ENCODE measurements at regions not wholly inside any gene's neighbourhood (a gene's known extent, or its start where the extent isn't known, plus 50 kb on each side); places are given as distances from the start of the nearest gene placed in this dataset.

DNA sequence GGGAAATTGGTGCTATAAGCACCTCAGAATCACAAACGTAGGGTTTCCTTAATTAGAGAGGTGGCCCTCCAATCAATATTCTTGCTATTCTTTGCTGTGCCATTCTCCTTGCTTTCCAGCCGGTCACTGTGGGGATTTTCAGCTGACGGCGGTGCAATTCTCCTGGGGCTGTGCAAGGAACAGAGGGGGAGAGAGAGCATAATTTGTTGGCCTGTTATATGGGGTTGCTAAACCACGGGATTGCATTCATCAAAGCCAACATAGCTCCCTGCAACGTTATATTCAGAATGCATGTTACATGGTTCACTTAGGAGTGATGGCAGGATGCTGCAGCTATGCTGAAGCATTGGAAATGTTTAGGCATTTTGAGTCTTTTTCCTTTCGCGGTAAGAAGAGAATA is 441.3 kb upstream of the CLINT1 start:
- 32% methylated on average over 8 of the region's 8 CpGs for WGBS (ENCODE audit: low lambda C conversion rate)
- ATAC-seq (no peak), FAIRE-seq (no peak), DNase-seq (ENCODE audit: low spot score) (no peak)
- Histone ChIP-seq H3K4me1 (ENCODE audit: insufficient read depth, low read length) (no peaks in the 10 kb centered on the region), H2AFZ (ENCODE audit: low read length) (no peak overlapping the region), H3K36me3 (replicated peaks in 1 of 2; ENCODE audit: control insufficient read depth in 1 of 2, insufficient read depth in 2 of 2, low read length in 2 of 2) (no peaks in the 10 kb centered on the region), H3K4me2 (ENCODE audit: low read depth, low read length) (no peak overlapping the region), H4K20me1 (ENCODE audit: insufficient read depth, low read length) (no peaks in the 10 kb centered on the region), H3K4me3 (replicated peaks in 1 of 3; ENCODE audit: insufficient read depth in 1 of 3, low read depth in 2 of 3, low read length in 3 of 3) (no peak overlapping the region), H3K79me2 (ENCODE audit: insufficient read depth, low read length) (no peaks in the 10 kb centered on the region), H3K9ac (ENCODE audit: insufficient read depth, low read depth, low read length) (no peak overlapping the region), H3K27ac (ENCODE audit: extremely low read length, insufficient read depth, low read length) (no peak overlapping the region), H3K9me3 (ENCODE audit: low read length) (peaks cover 12% of the 10 kb centered on the region), H3K27me3 (ENCODE audit: control insufficient read depth in 1 of 2, insufficient read depth in 2 of 2, low read length in 2 of 2) (no peaks in the 10 kb centered on the region)
- POLR2A ChIA-PET = no interaction called here
- TF ChIP-seq CENPT (CRISPR knock-in tag; IDR thresholded peaks at IDR 0.05; ENCODE audit: low read depth) = no peak
- TF ChIP-seq, protein P1, sequence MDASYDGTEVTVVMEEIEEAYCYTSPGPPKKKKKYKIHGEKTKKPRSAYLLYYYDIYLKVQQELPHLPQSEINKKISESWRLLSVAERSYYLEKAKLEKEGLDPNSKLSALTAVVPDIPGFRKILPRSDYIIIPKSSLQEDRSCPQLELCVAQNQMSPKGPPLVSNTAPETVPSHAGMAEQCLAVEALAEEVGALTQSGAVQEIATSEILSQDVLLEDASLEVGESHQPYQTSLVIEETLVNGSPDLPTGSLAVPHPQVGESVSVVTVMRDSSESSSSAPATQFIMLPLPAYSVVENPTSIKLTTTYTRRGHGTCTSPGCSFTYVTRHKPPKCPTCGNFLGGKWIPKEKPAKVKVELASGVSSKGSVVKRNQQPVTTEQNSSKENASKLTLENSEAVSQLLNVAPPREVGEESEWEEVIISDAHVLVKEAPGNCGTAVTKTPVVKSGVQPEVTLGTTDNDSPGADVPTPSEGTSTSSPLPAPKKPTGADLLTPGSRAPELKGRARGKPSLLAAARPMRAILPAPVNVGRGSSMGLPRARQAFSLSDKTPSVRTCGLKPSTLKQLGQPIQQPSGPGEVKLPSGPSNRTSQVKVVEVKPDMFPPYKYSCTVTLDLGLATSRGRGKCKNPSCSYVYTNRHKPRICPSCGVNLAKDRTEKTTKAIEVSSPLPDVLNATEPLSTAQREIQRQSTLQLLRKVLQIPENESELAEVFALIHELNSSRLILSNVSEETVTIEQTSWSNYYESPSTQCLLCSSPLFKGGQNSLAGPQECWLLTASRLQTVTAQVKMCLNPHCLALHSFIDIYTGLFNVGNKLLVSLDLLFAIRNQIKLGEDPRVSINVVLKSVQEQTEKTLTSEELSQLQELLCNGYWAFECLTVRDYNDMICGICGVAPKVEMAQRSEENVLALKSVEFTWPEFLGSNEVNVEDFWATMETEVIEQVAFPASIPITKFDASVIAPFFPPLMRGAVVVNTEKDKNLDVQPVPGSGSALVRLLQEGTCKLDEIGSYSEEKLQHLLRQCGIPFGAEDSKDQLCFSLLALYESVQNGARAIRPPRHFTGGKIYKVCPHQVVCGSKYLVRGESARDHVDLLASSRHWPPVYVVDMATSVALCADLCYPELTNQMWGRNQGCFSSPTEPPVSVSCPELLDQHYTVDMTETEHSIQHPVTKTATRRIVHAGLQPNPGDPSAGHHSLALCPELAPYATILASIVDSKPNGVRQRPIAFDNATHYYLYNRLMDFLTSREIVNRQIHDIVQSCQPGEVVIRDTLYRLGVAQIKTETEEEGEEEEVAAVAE (CRISPR knock-in tag; IDR thresholded peaks at IDR 0.05; ENCODE audit: borderline replicate concordance) = no peak
- TF ChIP-seq, protein P2, sequence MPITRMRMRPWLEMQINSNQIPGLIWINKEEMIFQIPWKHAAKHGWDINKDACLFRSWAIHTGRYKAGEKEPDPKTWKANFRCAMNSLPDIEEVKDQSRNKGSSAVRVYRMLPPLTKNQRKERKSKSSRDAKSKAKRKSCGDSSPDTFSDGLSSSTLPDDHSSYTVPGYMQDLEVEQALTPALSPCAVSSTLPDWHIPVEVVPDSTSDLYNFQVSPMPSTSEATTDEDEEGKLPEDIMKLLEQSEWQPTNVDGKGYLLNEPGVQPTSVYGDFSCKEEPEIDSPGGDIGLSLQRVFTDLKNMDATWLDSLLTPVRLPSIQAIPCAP (CRISPR knock-in tag; IDR thresholded peaks at IDR 0.05; ENCODE audit: low read depth) = no peak
- no peak for TF ChIP-seq EHMT2 (IDR thresholded peaks at IDR 0.05; ENCODE audit: borderline replicate concordance, low read depth, low read length)
- BruUV-seq (replicated peaks) = no TSS peak
- in situ Hi-C loops (cut with HindIII; ENCODE audit: extremely low pct_ligation_motif_present, low pct_unique_long_range_greater_than_20kb) = no loop called here
- CTCF ChIA-PET (ENCODE audit: low intra/inter-chr PET ratio, low total read pairs) = no interaction called here
- intact Hi-C loops (cut with micrococcal nuclease; ENCODE audit: unreplicated experiment) = no loop called here
